GM12865 (cell line): ENCODE measurements at regions not wholly inside any gene's neighbourhood (a gene's known extent, or its start where the extent isn't known, plus 50 kb on each side); places are given as distances from the start of the nearest gene placed in this dataset.
A peak's percentile ranks its signal among the peaks of the same experiment; 100 is the strongest.

Experiments
- DNase-seq: peaks from one replicate; pipeline ENCODE4 v3.0.0; 2010; ENCODE audit warnings: low read depth
- H3K4me3 ChIP-seq: 2 replicates; pipeline ENCODE4 v1.5.1; 2011; ENCODE audit warnings: mild to moderate bottlenecking, low read depth, low read length, control low read depth
- CTCF ChIP-seq: IDR thresholded peaks from 2 replicates; pipeline ENCODE4 v1.5.1; 2011; ENCODE audit warnings: low read length, control low read depth, low read depth, inconsistent platforms; ENCODE audit not compliant: insufficient read depth; ENCODE audit errors: missing control alignments

GRCh38 chr18:73691118-73691517 is 456.5 kb downstream of the FBXO15 start:
- no peak for TF ChIP-seq CTCF
- H3K4me3 ChIP-seq: no peak overlapping the region
- DNase-seq: no peak

GRCh38 chr18:73690222-73690621 is 457.4 kb downstream of the FBXO15 start:
- H3K4me3 ChIP-seq: no peak overlapping the region
- DNase-seq: no peak
- no peak for TF ChIP-seq CTCF

- TF ChIP-seq CTCF: no peak
- peak; percentile 18 for DNase-seq
- no peak overlapping the region for H3K4me3 ChIP-seq
These were observed 458.6 kb downstream of the FBXO15 start for GRCh38 chr18:73688851-73689711.

- no peak for TF ChIP-seq CTCF
- no peak overlapping the region for H3K4me3 ChIP-seq
- no peak for DNase-seq
These were observed 459.5 kb downstream of the FBXO15 start for GRCh38 chr18:73688161-73688560.

- H3K4me3 ChIP-seq: no peak overlapping the region
- TF ChIP-seq CTCF: no peak
- no peak for DNase-seq
These were observed 463.0 kb downstream of the FBXO15 start for GRCh38 chr18:73684647-73685046.

GRCh38 chr18:73683409-73684238 is 464.0 kb downstream of the FBXO15 start:
- H3K4me3 ChIP-seq: no peak overlapping the region
- TF ChIP-seq CTCF: no peak
- no peak for DNase-seq
